ENCODE measurements at regions not wholly inside any gene's neighbourhood (a gene's known extent, or its start where the extent isn't known, plus 50 kb on each side); places are given as distances from the start of the nearest gene placed in this dataset.

- CTCF ChIA-PET: interaction anchor here (1.2 to 3.9 kb wide), 3 partner anchors 13 to 156 kb away, joined by 4 to 20 read pairs (median 4); no protein-coding TSS in a partner anchor
- TF ChIP-seq FOXS1 (CRISPR knock-in tag; IDR thresholded peaks at IDR 0.05) (no peak), ZFP36 (IDR thresholded peaks at IDR 0.05; ENCODE audit: borderline replicate concordance, partially characterized antibody) (no peak)
- no peak for DNase-seq (ENCODE audit: low read depth in 1 of 2, low spot score in 1 of 2)
- Histone ChIP-seq H3K4me1 (0 out of 3 replicates have a peak, but pooled peaks cover 3% of the 10 kb centered on the region), H3K27ac (no peak overlapping the region), H3K4me3 (no peak overlapping the region), H3K9me3 (no peaks in the 10 kb centered on the region), H3K4me2 (no peak overlapping the region)
- POLR2A ChIA-PET: interaction anchor here (0.7 kb wide), 1 partner anchor 15 kb away, joined by 3 read pairs; no protein-coding TSS in a partner anchor
- ATAC-seq: no peak
- FAIRE-seq: no peak
- 39% methylated on average over 3 of the region's 3 CpGs for WGBS (ENCODE audit: missing lambda C conversion rate)
These were observed 154.5 kb upstream of the TSC22D2 start for GRCh38 chr3:150253622-150254021.

- WGBS (ENCODE audit: missing lambda C conversion rate): 38% methylated on average over 2 of the region's 2 CpGs
- CTCF ChIA-PET: interaction anchor here (3.9 kb wide), 1 partner anchor 14 kb away, joined by 20 read pairs; no protein-coding TSS in a partner anchor
- H3K4me1 ChIP-seq: 0 out of 3 replicates have a peak, but pooled peaks cover 3% of the 10 kb centered on the region
These were observed 155.6 kb upstream of the TSC22D2 start for GRCh38 chr3:150252462-150252861.

More at GRCh38 chr3:150252462-150252861, 155.6 kb upstream of the TSC22D2 start:
- Histone ChIP-seq H3K4me3 (no peak overlapping the region), H3K4me2 (no peak overlapping the region), H3K9me3 (no peaks in the 10 kb centered on the region), H3K27ac (no peak overlapping the region)
- DNase-seq (ENCODE audit: low read depth in 1 of 2, low spot score in 1 of 2): peak in 1 of 2 experiments; percentile 23
- TF ChIP-seq JUN (IDR thresholded peaks at IDR 0.05) (no peak), MYC (IDR thresholded peaks at IDR 0.05; ENCODE audit: borderline replicate concordance, low read length) (no peak), PHF8 (IDR thresholded peaks at IDR 0.05; ENCODE audit: borderline replicate concordance, low read depth) (no peak), HEYL (CRISPR knock-in tag; IDR thresholded peaks at IDR 0.05) (no peak), CBX8 (IDR thresholded peaks at IDR 0.05) (no peak), ZNF302 (CRISPR knock-in tag; IDR thresholded peaks at IDR 0.05) (no peak), FOSB (CRISPR knock-in tag; IDR thresholded peaks at IDR 0.05) (no peak), RAD21 (conservative IDR thresholded peaks at IDR 0.05 in 1 of 2, IDR thresholded peaks at IDR 0.05 in 1 of 2) (no peak), ESRRA (IDR thresholded peaks at IDR 0.05; ENCODE audit: borderline replicate concordance, low read length) (no peak), REST (IDR thresholded peaks at IDR 0.05) (no peak), CHD2 (IDR thresholded peaks at IDR 0.05; ENCODE audit: low read length, partially characterized antibody) (no peak), CBX2 (IDR thresholded peaks at IDR 0.05; ENCODE audit: borderline replicate concordance, low read depth) (no peak), GATA3 (IDR thresholded peaks at IDR 0.05; ENCODE audit: borderline replicate concordance) (no peak), JUNB (IDR thresholded peaks at IDR 0.05) (no peak), POLR2A (IDR thresholded peaks at IDR 0.05; ENCODE audit: low read length) (no peak), NPAS2 (CRISPR knock-in tag; IDR thresholded peaks at IDR 0.05; ENCODE audit: borderline replicate concordance) (no peak)
- TF ChIP-seq, protein P1, sequence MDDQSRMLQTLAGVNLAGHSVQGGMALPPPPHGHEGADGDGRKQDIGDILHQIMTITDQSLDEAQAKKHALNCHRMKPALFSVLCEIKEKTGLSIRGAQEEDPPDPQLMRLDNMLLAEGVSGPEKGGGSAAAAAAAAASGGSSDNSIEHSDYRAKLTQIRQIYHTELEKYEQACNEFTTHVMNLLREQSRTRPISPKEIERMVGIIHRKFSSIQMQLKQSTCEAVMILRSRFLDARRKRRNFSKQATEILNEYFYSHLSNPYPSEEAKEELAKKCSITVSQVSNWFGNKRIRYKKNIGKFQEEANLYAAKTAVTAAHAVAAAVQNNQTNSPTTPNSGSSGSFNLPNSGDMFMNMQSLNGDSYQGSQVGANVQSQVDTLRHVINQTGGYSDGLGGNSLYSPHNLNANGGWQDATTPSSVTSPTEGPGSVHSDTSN (IDR thresholded peaks at IDR 0.05): no peak
- TF ChIP-seq, protein P2, sequence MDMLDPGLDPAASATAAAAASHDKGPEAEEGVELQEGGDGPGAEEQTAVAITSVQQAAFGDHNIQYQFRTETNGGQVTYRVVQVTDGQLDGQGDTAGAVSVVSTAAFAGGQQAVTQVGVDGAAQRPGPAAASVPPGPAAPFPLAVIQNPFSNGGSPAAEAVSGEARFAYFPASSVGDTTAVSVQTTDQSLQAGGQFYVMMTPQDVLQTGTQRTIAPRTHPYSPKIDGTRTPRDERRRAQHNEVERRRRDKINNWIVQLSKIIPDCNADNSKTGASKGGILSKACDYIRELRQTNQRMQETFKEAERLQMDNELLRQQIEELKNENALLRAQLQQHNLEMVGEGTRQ (IDR thresholded peaks at IDR 0.05): no peak
- TF ChIP-seq, protein P3, sequence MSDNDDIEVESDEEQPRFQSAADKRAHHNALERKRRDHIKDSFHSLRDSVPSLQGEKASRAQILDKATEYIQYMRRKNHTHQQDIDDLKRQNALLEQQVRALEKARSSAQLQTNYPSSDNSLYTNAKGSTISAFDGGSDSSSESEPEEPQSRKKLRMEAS (IDR thresholded peaks at IDR 0.05): no peak
- TF ChIP-seq, protein P4, sequence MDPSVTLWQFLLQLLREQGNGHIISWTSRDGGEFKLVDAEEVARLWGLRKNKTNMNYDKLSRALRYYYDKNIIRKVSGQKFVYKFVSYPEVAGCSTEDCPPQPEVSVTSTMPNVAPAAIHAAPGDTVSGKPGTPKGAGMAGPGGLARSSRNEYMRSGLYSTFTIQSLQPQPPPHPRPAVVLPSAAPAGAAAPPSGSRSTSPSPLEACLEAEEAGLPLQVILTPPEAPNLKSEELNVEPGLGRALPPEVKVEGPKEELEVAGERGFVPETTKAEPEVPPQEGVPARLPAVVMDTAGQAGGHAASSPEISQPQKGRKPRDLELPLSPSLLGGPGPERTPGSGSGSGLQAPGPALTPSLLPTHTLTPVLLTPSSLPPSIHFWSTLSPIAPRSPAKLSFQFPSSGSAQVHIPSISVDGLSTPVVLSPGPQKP (IDR thresholded peaks at IDR 0.05; ENCODE audit: low read depth, low read length): no peak
- POLR2A ChIA-PET: no interaction called here
- FAIRE-seq: no peak
- no peak for ATAC-seq

Measured in A549 (cell line).